SU-DHL-6 (cell line): ENCODE measurements at regions not wholly inside any gene's neighbourhood (a gene's known extent, or its start where the extent isn't known, plus 50 kb on each side); places are given as distances from the start of the nearest gene placed in this dataset.

Experiments used
- H2AFZ ChIP-seq: fragments of 200-600 bp; sonication (generic); 2 replicates; pipeline ENCODE4 v1.6.1; 2014; ENCODE audit warnings: low read depth, mild to moderate bottlenecking, moderate library complexity, mixed read lengths, antibody characterized with exemption, low read length; ENCODE audit not compliant: severe bottlenecking
- H3F3A ChIP-seq: fragments of 200-600 bp; shearing (Covaris generic); 2 replicates; pipeline ENCODE4 v1.6.0; 2016; ENCODE audit warnings: antibody characterized with exemption, mild to moderate bottlenecking; ENCODE audit not compliant: insufficient read depth
- H3K27ac ChIP-seq: fragments of 200-600 bp; sonication (generic); 2 replicates; pipeline ENCODE4 v1.5.1; 2016; ENCODE audit warnings: low read depth, mild to moderate bottlenecking, low read length, moderate library complexity, mixed read lengths
- H3K27me3 ChIP-seq: fragments of 200-600 bp; sonication (generic), shearing (Covaris generic); 2 replicates; pipeline ENCODE4 v1.6.0; 2014; ENCODE audit warnings: mild to moderate bottlenecking, low read length
- H3K36me3 ChIP-seq: fragments of 200-600 bp; sonication (generic); 2 replicates; pipeline ENCODE4 v1.6.1; 2014; ENCODE audit warnings: mild to moderate bottlenecking, low read length, mixed read lengths
- H3K4me2 ChIP-seq: fragments of 300-600, 200-600 bp; shearing (Covaris generic), sonication (generic); 2 replicates; pipeline ENCODE4 v1.6.0; 2014; ENCODE audit warnings: low read length, low read depth, mild to moderate bottlenecking; ENCODE audit not compliant: poor library complexity, severe bottlenecking
- H3K4me3 ChIP-seq: fragments of 200-600 bp; sonication (generic); 2 replicates; pipeline ENCODE4 v1.5.1; 2014; ENCODE audit warnings: antibody characterized with exemption, low read length, mild to moderate bottlenecking, mixed read lengths; ENCODE audit not compliant: insufficient read depth, poor library complexity, severe bottlenecking
- H3K79me2 ChIP-seq: fragments of 200-600 bp; sonication (generic); 2 replicates; pipeline ENCODE4 v1.6.1; 2014; ENCODE audit warnings: mild to moderate bottlenecking, low read length, moderate library complexity; ENCODE audit not compliant: insufficient read depth
- H3K9ac ChIP-seq: fragments of 200-600 bp; sonication (generic); 2 replicates; pipeline ENCODE4 v1.7.0; 2014; ENCODE audit warnings: mild to moderate bottlenecking, low read length
- H3K9me2 ChIP-seq: fragments of 200-600 bp; sonication (generic); replicated peaks from 2 replicates; pipeline ENCODE4 v1.6.1; 2014; ENCODE audit warnings: low read length; ENCODE audit not compliant: insufficient read depth
- H3K9me3 ChIP-seq: fragments of 200-600 bp; sonication (generic); 2 replicates; pipeline ENCODE4 v1.6.1; 2014; ENCODE audit warnings: low read length, mixed read lengths; ENCODE audit not compliant: insufficient read depth
- H4K20me1 ChIP-seq: fragments of 200-600 bp; sonication (generic); 2 replicates; pipeline ENCODE4 v1.6.1; 2014; ENCODE audit warnings: low read depth, mild to moderate bottlenecking, antibody characterized with exemption, low read length, moderate library complexity, mixed read lengths
- EZH2phosphoT487 ChIP-seq: fragments of 200-600 bp; sonication (generic), shearing (Covaris generic); conservative IDR thresholded peaks from 2 replicates; pipeline ENCODE4 v1.6.1; 2018; ENCODE audit warnings: mild to moderate bottlenecking, antibody characterized with exemption, low read length, moderate library complexity, mixed read lengths
- TF ChIP-seq, protein P1 (sequence below): fragments of 200-600 bp; sonication (generic); IDR thresholded peaks from one replicate; pipeline ENCODE4 v1.5.1; 2017; ENCODE audit warnings: antibody characterized with exemption, mild to moderate bottlenecking, low read length, moderate library complexity; ENCODE audit not compliant: insufficient read depth, poor library complexity, severe bottlenecking

DNA sequence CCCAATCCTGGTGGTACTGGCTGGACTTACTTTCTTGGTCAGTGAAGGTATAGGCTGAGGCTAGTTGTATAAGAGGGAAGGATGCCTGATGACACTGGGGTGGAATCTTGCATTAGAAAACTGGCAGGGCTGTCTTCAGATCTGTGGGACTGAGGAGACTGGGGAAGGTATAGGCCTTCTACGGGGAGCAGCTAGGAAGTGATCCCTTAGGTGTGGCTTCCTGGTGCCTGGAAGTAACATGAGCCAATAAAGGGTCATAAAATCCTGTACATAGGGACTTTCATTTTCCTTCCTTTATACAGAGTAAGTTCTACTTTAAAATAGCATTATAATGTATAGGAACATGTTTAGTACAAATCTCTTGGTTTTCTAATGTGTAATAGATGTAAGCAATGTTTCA lies 716.8 kb downstream of the LRFN5 start:
- peaks cover 18% of the 10 kb centered on the region; the same call in 1 of the 2 replicates for H3K9me3 ChIP-seq
- H4K20me1 ChIP-seq = no peaks in the 10 kb centered on the region
- no peak overlapping the region for H3K9ac ChIP-seq
- peak overlapping the region; percentile 35 for H2AFZ ChIP-seq
- H3K4me3 ChIP-seq = no peak overlapping the region
- 0 out of 2 replicates have a peak overlapping the region, but pooled peaks have one; percentile 31 for H3K27ac ChIP-seq
- H3K9me2 ChIP-seq = no peaks in the 10 kb centered on the region
- H3F3A ChIP-seq = no peaks in the 10 kb centered on the region
- H3K4me2 ChIP-seq = peak overlapping the region; percentile 15
- H3K79me2 ChIP-seq = no peaks in the 10 kb centered on the region
- TF ChIP-seq EZH2phosphoT487 = no peak
- TF ChIP-seq, protein P1, sequence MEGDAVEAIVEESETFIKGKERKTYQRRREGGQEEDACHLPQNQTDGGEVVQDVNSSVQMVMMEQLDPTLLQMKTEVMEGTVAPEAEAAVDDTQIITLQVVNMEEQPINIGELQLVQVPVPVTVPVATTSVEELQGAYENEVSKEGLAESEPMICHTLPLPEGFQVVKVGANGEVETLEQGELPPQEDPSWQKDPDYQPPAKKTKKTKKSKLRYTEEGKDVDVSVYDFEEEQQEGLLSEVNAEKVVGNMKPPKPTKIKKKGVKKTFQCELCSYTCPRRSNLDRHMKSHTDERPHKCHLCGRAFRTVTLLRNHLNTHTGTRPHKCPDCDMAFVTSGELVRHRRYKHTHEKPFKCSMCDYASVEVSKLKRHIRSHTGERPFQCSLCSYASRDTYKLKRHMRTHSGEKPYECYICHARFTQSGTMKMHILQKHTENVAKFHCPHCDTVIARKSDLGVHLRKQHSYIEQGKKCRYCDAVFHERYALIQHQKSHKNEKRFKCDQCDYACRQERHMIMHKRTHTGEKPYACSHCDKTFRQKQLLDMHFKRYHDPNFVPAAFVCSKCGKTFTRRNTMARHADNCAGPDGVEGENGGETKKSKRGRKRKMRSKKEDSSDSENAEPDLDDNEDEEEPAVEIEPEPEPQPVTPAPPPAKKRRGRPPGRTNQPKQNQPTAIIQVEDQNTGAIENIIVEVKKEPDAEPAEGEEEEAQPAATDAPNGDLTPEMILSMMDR = no peak
- no peaks in the 10 kb centered on the region; the same call in 1 of the 2 replicates for H3K36me3 ChIP-seq
- no peaks in the 10 kb centered on the region for H3K27me3 ChIP-seq

DNA sequence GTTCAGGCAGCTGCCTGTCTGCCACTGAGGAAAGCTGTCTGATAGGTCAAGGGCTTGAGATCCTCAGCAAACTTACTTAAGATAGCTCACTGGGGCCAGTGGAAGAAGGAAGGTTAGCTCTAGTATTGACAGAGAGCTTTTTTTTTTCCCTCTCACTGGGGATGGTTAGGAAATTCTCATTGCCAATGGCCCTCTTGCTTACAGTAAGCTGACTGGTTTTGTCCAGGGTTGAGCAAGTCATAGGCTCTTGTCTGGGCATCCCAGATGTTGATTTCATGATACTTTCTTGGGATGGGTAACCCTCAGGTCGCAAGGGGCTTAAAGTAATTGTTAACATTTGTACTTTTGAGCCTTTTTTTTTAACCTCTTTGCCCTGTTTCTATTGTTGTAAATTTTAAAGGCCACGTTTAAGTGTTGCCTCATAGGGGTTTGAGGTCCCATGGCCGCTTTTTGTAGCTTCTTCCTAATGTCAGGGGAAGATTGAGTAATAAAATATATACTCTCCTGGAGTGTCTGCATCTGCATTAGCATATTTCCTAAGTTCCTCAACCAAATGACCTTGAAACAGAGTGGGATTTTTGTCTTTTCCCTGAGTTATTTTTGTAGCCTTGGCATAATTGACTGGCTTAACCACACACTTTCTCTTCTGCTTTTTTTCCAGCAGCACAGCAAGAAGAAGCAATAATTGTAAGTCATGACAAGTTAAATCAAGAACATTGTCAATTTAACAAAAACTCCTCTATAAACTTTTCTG lies 716.0 kb downstream of the LRFN5 start:
- no peak for TF ChIP-seq EZH2phosphoT487
- TF ChIP-seq, protein P1 = no peak
- peak overlapping the region; percentile 15 for H3K4me2 ChIP-seq
- no peaks in the 10 kb centered on the region for H4K20me1 ChIP-seq
- H3K9me2 ChIP-seq = no peaks in the 10 kb centered on the region
- H3K9me3 ChIP-seq = peaks cover 18% of the 10 kb centered on the region; the same call in 1 of the 2 replicates
- no peaks in the 10 kb centered on the region; the same call in 1 of the 2 replicates for H3K36me3 ChIP-seq
- H3K4me3 ChIP-seq = no peak overlapping the region
- no peak overlapping the region for H3K9ac ChIP-seq
- H3K27ac ChIP-seq = peak overlapping the region; percentile 31; the same call in 1 of the 2 replicates
- H3F3A ChIP-seq = no peaks in the 10 kb centered on the region
- H2AFZ ChIP-seq = peak overlapping the region; percentile 35
- no peaks in the 10 kb centered on the region for H3K27me3 ChIP-seq
- H3K79me2 ChIP-seq = no peaks in the 10 kb centered on the region

DNA sequence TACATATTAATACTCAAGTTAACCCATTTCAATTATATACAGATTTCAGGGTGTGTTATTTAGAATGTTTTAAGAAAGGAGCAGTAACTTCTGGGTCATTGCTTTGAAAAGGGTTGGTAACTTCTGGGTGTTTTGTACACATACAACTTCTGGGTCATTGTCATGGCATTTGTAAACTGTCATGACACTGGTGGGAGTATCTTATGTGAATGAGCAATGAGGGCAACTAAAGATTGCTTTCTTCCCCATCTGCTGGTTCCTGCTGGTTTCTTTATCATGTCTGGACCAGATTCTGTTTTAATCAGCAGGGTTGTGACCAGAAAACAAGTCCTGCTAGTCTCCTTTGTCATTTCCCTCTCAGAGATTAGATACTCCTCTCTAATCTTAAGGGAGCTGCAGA lies 713.3 kb downstream of the LRFN5 start:
- no peak overlapping the region for H3K4me3 ChIP-seq
- no peaks in the 10 kb centered on the region for H3K9me2 ChIP-seq
- H3K79me2 ChIP-seq = no peaks in the 10 kb centered on the region
- TF ChIP-seq, protein P1 = no peak
- no peak for TF ChIP-seq EZH2phosphoT487
- H3F3A ChIP-seq = no peaks in the 10 kb centered on the region
- H4K20me1 ChIP-seq = no peaks in the 10 kb centered on the region
- H3K9me3 ChIP-seq = peaks cover 13% of the 10 kb centered on the region; the same call in 1 of the 2 replicates
- no peak overlapping the region for H3K9ac ChIP-seq
- no peaks in the 10 kb centered on the region; the same call in 1 of the 2 replicates for H3K36me3 ChIP-seq
- H3K27me3 ChIP-seq = no peaks in the 10 kb centered on the region
- H3K4me2 ChIP-seq = no peak overlapping the region
- no peak overlapping the region for H2AFZ ChIP-seq
- no peak overlapping the region for H3K27ac ChIP-seq
